ENCODE measurements at regions not wholly inside any gene's neighbourhood (a gene's known extent, or its start where the extent isn't known, plus 50 kb on each side); places are given as distances from the start of the nearest gene placed in this dataset.

GRCh38 chr5:63629951-63630630 is 332.2 kb downstream of the HTR1A start:
- TF ChIP-seq CTCF (IDR thresholded peaks at IDR 0.05; ENCODE audit: poor library complexity, severe bottlenecking) (no peak), EZH2 (IDR thresholded peaks at IDR 0.05; ENCODE audit: borderline replicate concordance, insufficient read depth, low read length, poor library complexity, severe bottlenecking) (no peak)
